SJCRH30 (cell line): ENCODE measurements at regions not wholly inside any gene's neighbourhood (a gene's known extent, or its start where the extent isn't known, plus 50 kb on each side); places are given as distances from the start of the nearest gene placed in this dataset.

Experiments used
- DNase-seq, 2 experiments: peaks; one replicate each; pipeline ENCODE4 v3.0.0-alpha.2; 2015 to 2020
- H3K27ac ChIP-seq: fragments of 250-450 bp; sonication (Bioruptor Pico); 2 replicates; pipeline ENCODE4 v1.5.1; 2020; ENCODE audit warnings: mild to moderate bottlenecking, moderate library complexity
- H3K27me3 ChIP-seq: fragments of 250-450 bp; sonication (Bioruptor Pico); 2 replicates; pipeline ENCODE4 v1.5.1; 2020; ENCODE audit warnings: mild to moderate bottlenecking, moderate library complexity
- H3K36me3 ChIP-seq: fragments of 250-450 bp; sonication (Bioruptor Pico); 2 replicates; pipeline ENCODE4 v1.5.1; 2020; ENCODE audit warnings: mild to moderate bottlenecking, moderate library complexity
- H3K4me1 ChIP-seq: fragments of 250-450 bp; sonication (Bioruptor Pico); 2 replicates; pipeline ENCODE4 v1.5.1; 2020; ENCODE audit warnings: mild to moderate bottlenecking, moderate library complexity
- H3K4me3 ChIP-seq: fragments of 250-450 bp; sonication (Bioruptor Pico); 2 replicates; pipeline ENCODE4 v1.5.1; 2020; ENCODE audit warnings: mild to moderate bottlenecking, moderate library complexity
- H3K9me3 ChIP-seq: fragments of 250-450 bp; sonication (Bioruptor Pico); replicated peaks from 2 replicates; pipeline ENCODE4 v1.5.1; 2020; ENCODE audit warnings: mild to moderate bottlenecking, moderate library complexity

DNA sequence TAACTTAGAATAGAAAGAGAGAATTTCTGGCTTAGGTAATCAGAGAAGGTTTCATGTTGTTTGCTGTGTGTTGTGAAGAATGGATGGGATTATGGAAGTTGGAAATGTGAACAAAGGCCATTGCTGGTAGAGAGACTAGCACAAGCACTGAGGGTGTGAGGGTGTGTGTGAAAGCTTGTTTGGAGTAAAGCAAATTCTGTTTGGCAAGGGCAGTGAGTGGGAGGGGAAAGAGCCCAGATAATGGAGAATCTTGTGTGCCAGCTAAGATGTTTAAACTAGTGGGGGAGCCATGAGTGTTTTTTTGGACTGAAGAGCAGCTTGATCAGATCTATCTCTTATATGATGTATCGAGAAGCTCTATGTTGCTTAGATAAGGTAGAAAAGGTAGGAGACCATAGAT, 107.1 kb downstream of the DISP1 start:
- DNase-seq = no peak
- H3K27me3 ChIP-seq = no peaks in the 10 kb centered on the region
- peaks cover 25% of the 10 kb centered on the region for H3K4me1 ChIP-seq
- H3K9me3 ChIP-seq = peaks cover 8% of the 10 kb centered on the region
- H3K36me3 ChIP-seq = no peaks in the 10 kb centered on the region
- no peak overlapping the region for H3K4me3 ChIP-seq
- H3K27ac ChIP-seq = no peak overlapping the region

DNA sequence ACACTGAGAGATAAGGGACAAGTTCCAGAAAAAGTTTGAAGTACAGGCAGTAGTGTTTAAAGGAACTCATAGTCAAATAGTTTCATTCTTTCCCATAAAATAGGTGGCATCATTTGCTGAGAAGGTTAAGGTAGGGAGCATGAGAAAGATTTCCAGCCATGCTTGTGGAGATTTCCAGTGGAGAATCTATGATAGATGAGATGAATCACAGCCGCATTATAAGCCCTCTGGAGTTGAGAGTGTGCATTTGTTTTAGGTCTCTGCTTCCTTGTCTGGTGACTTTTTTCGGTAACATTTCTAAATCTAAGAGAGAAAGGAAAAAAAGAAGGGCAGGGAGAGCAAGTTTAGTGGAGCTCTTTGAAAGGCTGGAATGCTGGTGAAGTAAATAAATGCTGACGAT, 108.7 kb downstream of the DISP1 start:
- Histone ChIP-seq H3K27ac (no peak overlapping the region), H3K4me3 (no peak overlapping the region), H3K9me3 (no peaks in the 10 kb centered on the region), H3K27me3 (no peaks in the 10 kb centered on the region), H3K36me3 (no peaks in the 10 kb centered on the region), H3K4me1 (peaks cover 34% of the 10 kb centered on the region)
- DNase-seq = no peak

DNA sequence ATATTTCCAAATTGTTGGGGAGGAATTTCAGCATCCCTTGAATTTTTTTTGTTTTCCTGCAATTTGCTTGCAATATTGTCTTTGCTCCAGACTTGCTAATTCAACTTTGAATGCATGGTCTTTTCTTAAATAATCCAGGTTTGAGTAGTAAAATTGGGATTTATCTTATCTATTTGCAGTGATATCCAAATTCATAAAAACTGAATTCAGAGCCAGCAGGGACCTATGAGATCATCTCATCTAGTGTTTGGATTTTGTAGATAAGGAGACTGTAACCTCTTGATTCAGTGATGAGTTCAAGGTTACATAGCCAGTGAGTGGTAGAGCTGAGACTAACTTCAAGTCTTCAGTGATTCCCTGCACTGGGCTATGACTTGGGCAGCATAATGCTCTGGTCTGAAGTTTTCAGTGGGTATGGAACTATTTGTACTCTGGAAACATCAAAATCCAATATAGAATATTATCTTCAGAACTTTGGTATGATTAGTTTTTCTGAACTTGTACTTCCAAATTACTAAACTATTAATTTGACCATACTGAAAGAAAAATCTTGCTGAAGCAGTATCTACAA, 109.4 kb downstream of the DISP1 start:
- H3K4me1 ChIP-seq = peaks cover 27% of the 10 kb centered on the region
- H3K27ac ChIP-seq = no peak overlapping the region
- no peak overlapping the region for H3K4me3 ChIP-seq
- DNase-seq = no peak
- no peaks in the 10 kb centered on the region for H3K27me3 ChIP-seq
- H3K9me3 ChIP-seq = no peaks in the 10 kb centered on the region
- no peaks in the 10 kb centered on the region for H3K36me3 ChIP-seq

DNA sequence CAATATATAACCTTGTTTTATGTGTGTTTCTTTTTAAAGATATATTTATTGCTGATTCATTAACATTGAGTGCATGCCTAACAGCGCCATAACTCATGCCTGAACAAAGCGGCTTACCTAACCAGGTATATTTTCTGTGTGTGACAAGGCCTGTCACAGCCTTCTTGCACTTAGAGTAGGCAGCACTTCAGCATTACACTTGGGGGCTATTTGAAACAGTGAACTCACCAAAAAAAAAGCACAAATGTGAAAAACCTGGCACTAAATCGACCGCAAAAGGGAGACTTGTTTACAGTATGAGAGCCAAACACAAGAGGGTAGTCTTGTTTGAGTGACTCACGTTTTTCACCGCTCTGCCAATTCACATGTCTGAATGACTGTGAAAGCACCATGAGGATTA, 111.7 kb downstream of the DISP1 start:
- Histone ChIP-seq H3K9me3 (no peaks in the 10 kb centered on the region), H3K36me3 (no peaks in the 10 kb centered on the region), H3K27me3 (no peaks in the 10 kb centered on the region), H3K27ac (no peak overlapping the region), H3K4me1 (peaks cover 37% of the 10 kb centered on the region), H3K4me3 (no peak overlapping the region)
- no peak for DNase-seq

DNA sequence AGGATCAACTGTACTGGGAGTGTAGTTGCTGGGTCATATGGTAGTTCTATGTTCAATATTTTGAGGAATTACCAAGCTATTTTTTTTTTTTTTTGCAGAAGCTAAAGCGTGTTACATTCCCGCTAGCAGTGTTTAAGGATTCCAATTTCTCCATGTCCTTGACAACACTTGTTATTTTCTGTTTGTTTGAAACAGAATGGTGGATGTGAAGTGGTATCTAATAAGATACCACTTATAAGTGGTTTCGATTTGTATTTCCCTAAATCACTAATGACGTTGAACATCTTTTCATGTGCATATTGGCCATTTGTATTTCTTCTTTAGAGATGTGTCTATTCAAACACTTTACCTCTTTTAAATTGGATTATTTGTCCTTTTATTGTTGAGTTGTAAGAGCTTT, 112.2 kb downstream of the DISP1 start:
- Histone ChIP-seq H3K4me1 (peaks cover 42% of the 10 kb centered on the region), H3K27ac (no peak overlapping the region), H3K4me3 (no peak overlapping the region), H3K27me3 (no peaks in the 10 kb centered on the region), H3K9me3 (no peaks in the 10 kb centered on the region), H3K36me3 (no peaks in the 10 kb centered on the region)
- DNase-seq = no peak

DNA sequence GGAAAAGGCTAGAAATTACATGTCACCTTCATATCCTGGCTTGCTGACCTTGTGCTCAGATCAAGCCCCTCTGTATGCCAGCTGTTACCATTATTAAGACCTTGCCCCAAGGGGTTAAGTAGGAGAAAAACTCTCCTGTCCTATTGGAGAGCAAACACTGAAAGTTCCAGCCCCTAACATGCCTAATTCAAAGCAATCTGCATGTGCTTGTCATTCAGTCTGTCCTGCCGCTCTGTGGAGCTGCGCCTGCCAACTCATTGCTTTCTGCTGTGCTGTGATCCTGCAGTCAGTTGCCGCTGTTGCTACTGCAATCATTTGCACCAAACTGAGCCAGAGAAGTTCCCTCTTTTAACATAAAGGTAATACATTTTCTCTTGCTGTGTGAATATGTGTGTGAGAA, 113.4 kb downstream of the DISP1 start:
- H3K27ac ChIP-seq = peak overlapping the region; percentile 47

DNA sequence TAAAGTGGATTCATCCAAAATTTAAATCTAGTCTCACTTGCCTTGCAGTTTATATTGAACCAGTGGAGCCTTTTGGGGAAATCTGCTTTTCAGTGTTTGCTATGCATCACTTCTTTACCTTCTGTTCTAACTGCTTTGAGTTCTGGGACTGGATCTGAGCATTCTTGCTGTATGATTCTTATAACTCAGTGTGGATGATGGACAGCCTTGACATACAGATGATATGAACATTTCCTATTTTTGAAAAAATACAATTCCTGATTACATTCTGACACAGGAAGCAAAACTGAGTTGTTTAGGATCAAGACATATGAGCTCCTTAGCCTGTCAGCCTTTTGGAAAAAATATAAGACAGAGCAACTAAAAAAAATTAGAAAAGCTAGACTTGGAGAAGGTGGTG, 115.2 kb downstream of the DISP1 start:
- H3K36me3 ChIP-seq = peaks cover 9% of the 10 kb centered on the region
- peak overlapping the region; percentile 60 for H3K4me3 ChIP-seq
- DNase-seq = peak in 1 of 2 experiments; percentile 49
- no peaks in the 10 kb centered on the region for H3K9me3 ChIP-seq
- H3K27me3 ChIP-seq = no peaks in the 10 kb centered on the region
- H3K4me1 ChIP-seq = peaks cover 49% of the 10 kb centered on the region
- H3K27ac ChIP-seq = peak overlapping the region; percentile 44; the same call in 1 of the 2 replicates

More for the DNA sequence above, 113.4 kb downstream of the DISP1 start:
- Histone ChIP-seq H3K4me3 (peak overlapping the region; percentile 60), H3K36me3 (peaks cover 5% of the 10 kb centered on the region; the same call in 1 of the 2 replicates), H3K4me1 (peaks cover 52% of the 10 kb centered on the region), H3K27me3 (no peaks in the 10 kb centered on the region), H3K9me3 (no peaks in the 10 kb centered on the region)
- DNase-seq = peak; percentile 93 to 98

DNA sequence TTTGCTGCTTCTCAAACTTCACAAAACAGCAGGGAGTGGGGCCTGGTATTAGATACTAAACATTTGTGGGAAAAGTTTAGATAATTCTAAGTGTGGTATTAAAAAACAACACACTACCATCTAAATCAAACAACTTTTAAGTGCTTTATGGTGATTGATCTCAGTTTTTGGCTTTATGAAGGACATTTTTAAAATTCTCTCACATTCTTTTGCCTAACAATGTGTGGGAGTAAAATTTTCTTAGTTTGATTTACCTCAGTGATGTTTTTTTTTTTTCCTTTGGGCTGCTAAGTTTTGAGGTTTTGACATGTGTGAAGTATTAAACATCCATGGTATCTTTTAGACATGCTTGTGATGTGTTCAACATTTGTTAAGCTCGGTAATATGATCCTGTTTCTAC, 116.2 kb downstream of the DISP1 start:
- Histone ChIP-seq H3K27ac (peak overlapping the region; percentile 44; the same call in 1 of the 2 replicates), H3K4me3 (peak overlapping the region; percentile 60), H3K4me1 (peaks cover 44% of the 10 kb centered on the region), H3K27me3 (no peaks in the 10 kb centered on the region), H3K36me3 (peaks cover 9% of the 10 kb centered on the region), H3K9me3 (no peaks in the 10 kb centered on the region)
- peak in 1 of 2 experiments; percentile 59 for DNase-seq

DNA sequence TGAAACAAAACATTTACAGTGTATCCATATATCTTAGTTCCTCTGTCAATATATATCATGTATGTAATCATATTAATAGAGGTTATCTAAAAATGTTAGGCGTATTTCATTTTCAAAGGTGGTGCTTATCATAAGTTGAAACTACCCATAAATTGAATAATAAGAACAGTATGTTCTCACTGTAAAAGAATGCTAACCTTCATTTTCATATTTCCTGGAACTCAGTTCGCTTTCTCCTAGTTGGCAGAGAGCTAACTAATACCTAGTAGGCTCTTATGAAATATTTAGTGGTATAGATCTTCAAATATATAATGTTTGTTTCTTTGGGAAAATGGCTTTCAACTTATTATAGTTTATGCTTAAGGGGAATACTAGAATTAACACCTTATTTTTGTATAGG, 118.4 kb downstream of the DISP1 start:
- peaks cover 34% of the 10 kb centered on the region for H3K4me1 ChIP-seq
- H3K27ac ChIP-seq = no peak overlapping the region
- DNase-seq = no peak
- no peaks in the 10 kb centered on the region for H3K9me3 ChIP-seq
- no peaks in the 10 kb centered on the region for H3K27me3 ChIP-seq
- no peak overlapping the region for H3K4me3 ChIP-seq
- peaks cover 17% of the 10 kb centered on the region for H3K36me3 ChIP-seq

DNA sequence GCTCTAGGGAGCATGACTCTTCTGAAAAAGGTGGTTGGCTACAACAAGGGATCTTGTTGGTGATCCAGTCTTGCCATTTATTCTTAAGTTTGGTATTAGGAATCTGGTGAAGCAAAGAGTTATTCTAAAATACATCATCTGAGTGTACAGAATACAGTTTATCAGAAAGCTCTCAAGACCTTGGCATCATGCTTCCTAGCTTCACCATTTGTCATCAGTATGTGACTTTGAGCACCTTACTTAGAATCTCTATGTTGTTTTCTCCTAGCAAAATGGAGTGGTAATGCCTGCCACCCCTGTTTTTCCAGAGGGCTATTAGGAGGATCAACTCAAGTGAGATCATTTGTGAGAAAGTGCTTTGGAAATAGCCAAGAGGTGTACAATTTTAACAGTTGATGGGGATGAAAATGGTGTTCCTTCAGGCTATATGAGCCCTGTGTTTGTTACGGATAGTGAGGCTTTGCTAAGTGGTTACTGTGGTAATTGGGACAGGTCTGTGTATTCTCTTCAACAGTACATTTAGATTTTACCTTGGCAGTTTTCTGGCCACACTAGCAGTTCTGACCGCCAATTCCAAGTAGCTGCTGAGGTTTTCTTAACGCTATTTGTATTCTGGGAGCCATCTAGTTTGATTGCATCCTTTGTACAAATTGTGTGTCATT, 120.5 kb downstream of the DISP1 start:
- no peaks in the 10 kb centered on the region for H3K27me3 ChIP-seq
- H3K9me3 ChIP-seq = no peaks in the 10 kb centered on the region
- no peak overlapping the region for H3K27ac ChIP-seq
- H3K4me3 ChIP-seq = no peak overlapping the region
- H3K36me3 ChIP-seq = peaks cover 17% of the 10 kb centered on the region
- peaks cover 31% of the 10 kb centered on the region for H3K4me1 ChIP-seq
- DNase-seq = no peak

DNA sequence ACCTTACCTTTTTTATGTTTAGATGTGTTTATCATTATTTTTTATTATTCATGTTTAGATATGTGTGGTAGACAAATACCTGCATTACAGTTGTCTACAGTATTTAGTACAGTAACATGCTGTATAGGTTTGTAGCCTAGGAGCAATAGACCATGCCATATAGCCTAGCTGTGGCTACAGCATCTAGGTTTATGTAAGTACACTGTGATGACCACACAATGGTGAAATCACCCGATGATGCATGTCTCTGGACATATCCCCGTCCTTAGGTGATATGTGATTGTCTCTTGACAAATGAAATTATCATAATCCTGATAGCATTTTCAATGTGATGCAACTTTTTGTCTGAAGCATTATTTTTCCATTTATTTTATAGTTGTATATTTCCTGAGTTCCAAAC, 121.2 kb downstream of the DISP1 start:
- no peak for DNase-seq
- Histone ChIP-seq H3K4me1 (peaks cover 24% of the 10 kb centered on the region), H3K36me3 (peaks cover 17% of the 10 kb centered on the region), H3K27ac (no peak overlapping the region), H3K27me3 (no peaks in the 10 kb centered on the region), H3K9me3 (no peaks in the 10 kb centered on the region), H3K4me3 (no peak overlapping the region)

DNA sequence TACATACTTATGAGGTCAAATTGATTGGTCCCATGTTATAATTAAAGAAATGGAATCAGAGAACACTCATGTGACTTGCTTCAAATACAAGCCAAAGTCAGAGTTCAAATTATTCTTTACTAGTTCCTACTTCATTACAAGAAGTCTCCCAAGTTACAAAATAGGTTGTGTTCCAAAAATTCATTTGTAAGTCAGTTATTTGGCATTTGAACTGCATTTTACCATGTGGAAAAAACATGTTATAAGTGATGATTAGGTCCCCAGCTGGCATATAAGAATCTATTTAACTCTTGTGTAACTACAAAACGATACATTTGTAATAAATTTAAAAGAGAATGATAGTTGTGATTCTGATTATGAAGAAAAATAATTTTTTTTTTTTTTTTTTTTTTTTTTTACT, 124.1 kb downstream of the DISP1 start:
- Histone ChIP-seq H3K27ac (no peak overlapping the region), H3K27me3 (no peaks in the 10 kb centered on the region), H3K36me3 (peaks cover 17% of the 10 kb centered on the region), H3K4me1 (no peaks in the 10 kb centered on the region), H3K4me3 (no peak overlapping the region), H3K9me3 (no peaks in the 10 kb centered on the region)
- DNase-seq = no peak

DNA sequence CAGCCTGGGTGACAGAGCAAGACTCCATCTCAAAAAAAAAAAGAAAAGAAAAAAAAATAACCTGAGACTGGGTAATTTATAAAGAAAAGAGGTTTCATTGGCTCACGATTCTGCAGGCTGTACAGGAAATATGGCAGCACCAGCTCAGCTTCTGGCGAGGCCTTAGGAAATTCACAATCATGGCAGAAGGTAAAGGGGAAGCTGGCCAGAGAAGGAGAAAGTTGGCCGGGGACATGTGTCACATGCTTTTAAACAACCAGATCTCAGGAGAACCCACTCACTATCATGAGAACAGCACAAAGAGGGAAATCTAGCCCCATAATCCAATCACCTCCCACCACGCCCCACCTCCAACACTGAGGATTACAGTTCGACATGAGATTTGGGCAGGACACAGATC, 125.3 kb downstream of the DISP1 start:
- Histone ChIP-seq H3K4me1 (no peaks in the 10 kb centered on the region), H3K9me3 (no peaks in the 10 kb centered on the region), H3K36me3 (peaks cover 25% of the 10 kb centered on the region), H3K4me3 (no peak overlapping the region), H3K27me3 (no peaks in the 10 kb centered on the region), H3K27ac (no peak overlapping the region)
- no peak for DNase-seq

DNA sequence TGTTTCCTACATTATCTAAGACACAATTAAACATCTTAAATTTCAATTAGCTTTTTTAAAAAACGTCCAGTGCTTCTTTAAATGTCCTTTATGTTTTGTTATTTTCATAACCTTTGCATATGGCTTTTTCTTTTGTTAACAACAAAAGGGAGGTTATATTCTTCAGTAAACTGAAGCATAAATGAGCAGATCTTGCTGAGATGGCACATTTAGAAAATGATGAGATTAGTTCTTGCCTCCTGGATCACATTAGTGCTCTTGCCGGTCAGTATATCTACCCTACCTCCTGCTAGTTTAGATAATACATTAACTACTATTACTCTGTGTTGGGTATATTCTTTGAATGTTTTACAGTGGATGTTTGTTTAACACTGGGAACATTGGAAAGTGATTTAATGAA, 126.1 kb downstream of the DISP1 start:
- no peaks in the 10 kb centered on the region for H3K27me3 ChIP-seq
- no peaks in the 10 kb centered on the region for H3K9me3 ChIP-seq
- no peak for DNase-seq
- no peak overlapping the region for H3K27ac ChIP-seq
- H3K36me3 ChIP-seq = peaks cover 28% of the 10 kb centered on the region
- no peaks in the 10 kb centered on the region for H3K4me1 ChIP-seq
- no peak overlapping the region for H3K4me3 ChIP-seq

DNA sequence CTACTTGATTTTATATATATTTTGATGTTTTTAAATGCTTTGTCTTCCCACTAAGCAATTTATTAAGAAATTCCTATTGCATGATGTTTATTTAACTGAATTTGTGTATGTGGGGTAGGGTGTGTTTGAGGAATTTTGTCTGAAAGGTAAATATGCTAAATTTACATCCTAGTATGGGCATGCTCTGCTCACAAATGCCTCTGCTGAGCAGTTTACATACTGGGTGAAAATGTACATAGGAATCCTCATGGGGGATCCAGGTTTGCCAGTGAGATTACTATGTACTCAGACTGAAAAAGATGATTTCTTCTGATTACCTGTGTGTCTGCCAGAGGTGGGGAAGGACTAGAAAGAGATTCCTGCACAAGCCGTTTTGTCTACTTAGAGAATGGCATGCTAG, 126.6 kb downstream of the DISP1 start:
- Histone ChIP-seq H3K36me3 (peaks cover 29% of the 10 kb centered on the region), H3K4me3 (no peak overlapping the region), H3K27me3 (no peaks in the 10 kb centered on the region), H3K4me1 (no peaks in the 10 kb centered on the region), H3K27ac (no peak overlapping the region), H3K9me3 (no peaks in the 10 kb centered on the region)
- no peak for DNase-seq

DNA sequence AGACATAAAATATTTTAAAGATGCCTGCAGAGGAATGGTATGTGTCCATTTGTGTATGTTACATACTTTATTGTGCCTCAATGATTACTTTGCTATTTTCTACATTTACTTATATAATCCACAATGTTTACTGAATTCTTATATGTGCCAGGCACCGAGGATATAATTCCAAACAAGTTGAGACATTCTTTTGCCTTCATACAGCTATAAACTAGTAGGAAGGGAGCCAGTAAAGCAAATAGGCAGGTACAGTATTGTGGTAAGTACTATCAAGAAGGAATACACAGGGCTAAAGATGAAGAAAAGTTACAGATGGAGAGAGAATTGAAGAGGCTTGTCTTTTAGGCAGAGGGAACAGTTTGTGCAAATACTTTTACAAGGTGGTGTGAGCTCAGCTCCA, 131.6 kb downstream of the DISP1 start:
- DNase-seq = no peak
- H3K4me3 ChIP-seq = no peak overlapping the region
- no peaks in the 10 kb centered on the region for H3K4me1 ChIP-seq
- H3K9me3 ChIP-seq = no peaks in the 10 kb centered on the region
- no peaks in the 10 kb centered on the region for H3K27me3 ChIP-seq
- peaks cover 47% of the 10 kb centered on the region for H3K36me3 ChIP-seq
- no peak overlapping the region for H3K27ac ChIP-seq
